HFF-Myc (cell line): ENCODE measurements at regions not wholly inside any gene's neighbourhood (a gene's known extent, or its start where the extent isn't known, plus 50 kb on each side); places are given as distances from the start of the nearest gene placed in this dataset.

ENCODE experiments used
- DNase-seq: peaks from one replicate; pipeline ENCODE4 v3.0.0-alpha.2; 2011; ENCODE audit warnings: low read depth; ENCODE audit errors: extremely low read depth
- H3K4me3 ChIP-seq: replicated peaks from 2 replicates; pipeline ENCODE4 v1.5.1; 2011; ENCODE audit warnings: low read depth, mild to moderate bottlenecking, control low read depth, low read length
- CTCF ChIP-seq: IDR thresholded peaks from 2 replicates; pipeline ENCODE4 v1.5.1; 2012; ENCODE audit warnings: mild to moderate bottlenecking, low read depth, low read length, control low read depth; ENCODE audit errors: missing control alignments

GRCh38 chr2:51612387-51612786 lies 580.5 kb upstream of the NRXN1 start:
- no peak for DNase-seq
- H3K4me3 ChIP-seq, result no peak overlapping the region
- no peak for TF ChIP-seq CTCF

GRCh38 chr2:51601706-51602105 lies 569.8 kb upstream of the NRXN1 start:
- no peak overlapping the region for H3K4me3 ChIP-seq
- no peak for TF ChIP-seq CTCF
- DNase-seq, result no peak

GRCh38 chr2:51597086-51597485 lies 565.2 kb upstream of the NRXN1 start:
- H3K4me3 ChIP-seq, result no peak overlapping the region
- no peak for TF ChIP-seq CTCF
- DNase-seq, result no peak

- H3K4me3 ChIP-seq, result no peak overlapping the region
- TF ChIP-seq CTCF, result no peak
- no peak for DNase-seq
Observed at GRCh38 chr2:51595836-51596235, 563.9 kb upstream of the NRXN1 start.

- DNase-seq, result no peak
- no peak for TF ChIP-seq CTCF
- no peak overlapping the region for H3K4me3 ChIP-seq
Observed at GRCh38 chr2:51581636-51582267, 549.8 kb upstream of the NRXN1 start.

- no peak overlapping the region for H3K4me3 ChIP-seq
- TF ChIP-seq CTCF, result no peak
- DNase-seq, result no peak
Observed at GRCh38 chr2:51579412-51579811, 547.5 kb upstream of the NRXN1 start.

- no peak for TF ChIP-seq CTCF
- H3K4me3 ChIP-seq, result no peak overlapping the region
- no peak for DNase-seq
Observed at GRCh38 chr2:51575181-51575580, 543.2 kb upstream of the NRXN1 start.
